HG03025 (cell line): ENCODE measurements at regions not wholly inside any gene's neighbourhood (a gene's known extent, or its start where the extent isn't known, plus 50 kb on each side); places are given as distances from the start of the nearest gene placed in this dataset.

Experiments used
- ATAC-seq: cut with Tn5 transposase; IDR thresholded peaks from one replicate; pipeline ENCODE4 v1.9.1; 2021; ENCODE audit warnings: mild to moderate bottlenecking, moderate library complexity; ENCODE audit not compliant: unreplicated experiment, low FRiP score

GRCh38 chr5:15266841-15267240 is 233.1 kb upstream of the FBXL7 start:
- no peak for ATAC-seq

GRCh38 chr5:15266229-15266628 is 233.8 kb upstream of the FBXL7 start:
- no peak for ATAC-seq

- no peak for ATAC-seq
Measured at GRCh38 chr5:15263942-15264341, 236.0 kb upstream of the FBXL7 start.

- ATAC-seq, result no peak
Measured at GRCh38 chr5:15263406-15263805, 236.6 kb upstream of the FBXL7 start.

- ATAC-seq, result no peak
Measured at GRCh38 chr5:15261269-15261995, 238.5 kb upstream of the FBXL7 start.

- no peak for ATAC-seq
Measured at GRCh38 chr5:15260356-15261268, 239.4 kb upstream of the FBXL7 start.

GRCh38 chr5:15256485-15256884 is 243.5 kb upstream of the FBXL7 start:
- no peak for ATAC-seq

- ATAC-seq, result no peak
Measured at GRCh38 chr5:15255576-15255975, 244.4 kb upstream of the FBXL7 start.

GRCh38 chr5:15254607-15255006 is 245.4 kb upstream of the FBXL7 start:
- no peak for ATAC-seq

- no peak for ATAC-seq
Measured at GRCh38 chr5:15252331-15252730, 247.6 kb upstream of the FBXL7 start.

GRCh38 chr5:15249152-15249551 is 250.8 kb upstream of the FBXL7 start:
- no peak for ATAC-seq

- no peak for ATAC-seq
Measured at GRCh38 chr5:15248731-15249130, 251.2 kb upstream of the FBXL7 start.

- no peak for ATAC-seq
Measured at GRCh38 chr5:15245913-15246312, 254.1 kb upstream of the FBXL7 start.

- ATAC-seq, result no peak
Measured at GRCh38 chr5:15243301-15244020, 256.5 kb upstream of the FBXL7 start.

- no peak for ATAC-seq
Measured at GRCh38 chr5:15241216-15241821, 258.7 kb upstream of the FBXL7 start.

- no peak for ATAC-seq
Measured at GRCh38 chr5:15238006-15238405, 262.0 kb upstream of the FBXL7 start.

- no peak for ATAC-seq
Measured at GRCh38 chr5:15236911-15237508, 263.0 kb upstream of the FBXL7 start.

GRCh38 chr5:15234911-15235310 is 265.1 kb upstream of the FBXL7 start:
- ATAC-seq, result no peak

GRCh38 chr5:15234366-15234765 is 265.6 kb upstream of the FBXL7 start:
- no peak for ATAC-seq

- ATAC-seq, result no peak
Measured at GRCh38 chr5:15233566-15233965, 266.4 kb upstream of the FBXL7 start.
